IPS DF 6.9 (cell line): ENCODE measurements at regions not wholly inside any gene's neighbourhood (a gene's known extent, or its start where the extent isn't known, plus 50 kb on each side); places are given as distances from the start of the nearest gene placed in this dataset.

Source experiments
- DNase-seq: peaks from one replicate; pipeline ENCODE4 v3.0.0-alpha.2; 2013; ENCODE audit warnings: low read depth, low spot score
- H3K27ac ChIP-seq: one replicate; pipeline ENCODE4 v1.5.1; 2013; ENCODE audit warnings: low read length, control low read depth
- H3K27me3 ChIP-seq: 2 replicates; pipeline ENCODE4 v1.6.1; 2013; ENCODE audit warnings: mild to moderate bottlenecking, low read length; ENCODE audit not compliant: control insufficient read depth, insufficient read depth
- H3K36me3 ChIP-seq: 2 replicates; pipeline ENCODE4 v1.6.1; 2013; ENCODE audit warnings: low read length; ENCODE audit not compliant: control insufficient read depth, insufficient read depth
- H3K4me1 ChIP-seq: 2 replicates; pipeline ENCODE4 v1.6.1; 2013; ENCODE audit warnings: low read length; ENCODE audit not compliant: control insufficient read depth, insufficient read depth
- H3K4me3 ChIP-seq: 2 replicates; pipeline ENCODE4 v1.5.1; 2013; ENCODE audit warnings: mild to moderate bottlenecking, low read length
- H3K9me3 ChIP-seq: 2 replicates; pipeline ENCODE4 v1.6.1; 2013; ENCODE audit warnings: low read length, inconsistent platforms; ENCODE audit not compliant: control insufficient read depth, insufficient read depth
- WGBS: extraction: QIAGEN DNeasy Blood & Tissue Kit; methylation state at CpG from one replicate; pipeline ENCODE4 v1.1.7; 2013; ENCODE audit warnings: mixed read lengths, missing lambda C conversion rate; ENCODE audit not compliant: insufficient read length, insufficient coverage; 5-methylcytosine and 5-hydroxymethylcytosine counted together

DNA sequence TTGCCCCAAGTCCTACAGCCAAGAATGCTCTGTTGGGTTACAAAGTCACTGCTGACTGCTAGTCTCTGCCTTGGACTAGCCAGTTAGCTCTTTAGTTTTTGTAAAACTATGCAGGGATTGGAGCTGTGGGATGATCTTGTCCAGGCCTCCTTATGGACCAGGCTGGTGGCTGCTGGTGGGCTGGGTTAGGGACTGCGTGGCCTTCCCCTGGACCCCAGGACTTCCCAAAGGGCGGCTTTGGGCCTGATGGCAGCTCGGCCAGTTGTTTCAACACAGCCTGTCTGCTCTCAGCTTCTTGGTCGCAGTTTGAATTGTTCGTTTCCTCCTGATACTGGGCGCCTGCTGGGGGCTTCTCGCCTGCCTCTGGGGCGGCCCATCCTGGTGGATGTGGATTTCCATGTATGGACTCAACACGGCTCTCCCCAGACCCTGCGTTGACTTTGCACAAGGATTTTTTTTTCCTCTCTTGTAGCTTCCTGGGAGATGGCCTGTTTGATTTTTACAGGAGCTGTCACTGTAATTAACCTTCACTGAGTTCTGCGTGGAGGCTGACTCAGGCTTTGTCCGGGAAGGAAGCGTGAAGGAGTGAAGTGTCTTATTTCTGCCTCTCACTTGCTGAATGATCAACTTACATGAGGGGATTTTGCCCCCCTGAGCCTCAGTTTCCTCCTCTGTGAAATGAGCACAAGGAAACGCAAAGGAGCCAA is 91.9 kb upstream of the NEURL1B start:
- H3K4me3 ChIP-seq: no peak overlapping the region
- no peaks in the 10 kb centered on the region for H3K36me3 ChIP-seq
- H3K4me1 ChIP-seq: no peaks in the 10 kb centered on the region
- no peaks in the 10 kb centered on the region for H3K27me3 ChIP-seq
- no peak for DNase-seq
- no peaks in the 10 kb centered on the region for H3K9me3 ChIP-seq
- no CpG with 5 or more reads among the region's 14 CpGs for WGBS
- no peak overlapping the region for H3K27ac ChIP-seq

DNA sequence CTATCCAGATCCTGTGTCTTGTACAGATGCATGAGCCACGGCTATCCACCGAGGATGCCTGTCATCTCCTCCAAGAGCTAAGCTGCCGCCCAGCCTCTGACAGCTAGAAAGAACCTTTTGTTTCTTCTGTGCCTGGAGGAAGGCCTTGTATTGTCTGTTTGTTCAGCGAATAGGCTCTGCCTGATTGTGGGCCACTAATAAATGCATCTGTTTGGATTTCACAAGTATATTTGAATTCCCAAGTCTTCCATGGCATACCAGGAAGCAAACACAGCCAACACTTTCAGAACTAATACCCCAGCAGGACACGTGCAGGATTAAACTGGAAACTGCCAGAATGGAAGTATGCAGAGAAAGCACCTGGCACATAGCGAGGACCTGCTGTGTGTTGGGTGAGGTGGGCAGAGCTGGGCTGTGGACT is 92.7 kb upstream of the NEURL1B start:
- WGBS: no CpG with 5 or more reads among the region's 6 CpGs
- Histone ChIP-seq H3K4me3 (no peak overlapping the region), H3K27ac (no peak overlapping the region), H3K36me3 (no peaks in the 10 kb centered on the region), H3K9me3 (no peaks in the 10 kb centered on the region), H3K27me3 (no peaks in the 10 kb centered on the region), H3K4me1 (0 out of 2 replicates have a peak, but pooled peaks cover 2% of the 10 kb centered on the region)
- DNase-seq: no peak

DNA sequence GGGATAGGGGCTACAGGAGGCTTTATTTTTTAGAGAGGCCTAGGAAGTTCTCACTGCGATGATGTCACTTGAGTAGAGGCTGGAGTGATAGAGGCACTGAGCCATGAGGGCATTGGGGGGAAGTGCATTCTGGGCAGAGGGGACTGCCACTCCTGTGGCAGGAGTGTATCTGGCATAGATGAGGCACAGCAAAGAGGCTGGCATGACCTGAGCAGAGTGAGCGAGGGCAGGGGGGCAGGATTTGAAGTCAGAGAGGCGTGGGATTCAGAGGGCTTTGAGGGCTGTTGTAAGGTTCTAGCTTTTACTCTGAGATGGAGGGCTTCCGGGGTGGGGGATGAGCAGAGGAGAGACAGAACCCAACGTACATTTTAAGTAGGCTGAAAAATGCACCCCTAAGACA is 91.9 kb upstream of the SH3PXD2B start:
- H3K27me3 ChIP-seq: no peaks in the 10 kb centered on the region
- H3K4me1 ChIP-seq: 0 out of 2 replicates have a peak, but pooled peaks cover 2% of the 10 kb centered on the region
- no CpG with 5 or more reads among the region's 5 CpGs for WGBS
- H3K9me3 ChIP-seq: no peaks in the 10 kb centered on the region
- no peak overlapping the region for H3K4me3 ChIP-seq
- no peak overlapping the region for H3K27ac ChIP-seq
- no peaks in the 10 kb centered on the region for H3K36me3 ChIP-seq
- DNase-seq: no peak

DNA sequence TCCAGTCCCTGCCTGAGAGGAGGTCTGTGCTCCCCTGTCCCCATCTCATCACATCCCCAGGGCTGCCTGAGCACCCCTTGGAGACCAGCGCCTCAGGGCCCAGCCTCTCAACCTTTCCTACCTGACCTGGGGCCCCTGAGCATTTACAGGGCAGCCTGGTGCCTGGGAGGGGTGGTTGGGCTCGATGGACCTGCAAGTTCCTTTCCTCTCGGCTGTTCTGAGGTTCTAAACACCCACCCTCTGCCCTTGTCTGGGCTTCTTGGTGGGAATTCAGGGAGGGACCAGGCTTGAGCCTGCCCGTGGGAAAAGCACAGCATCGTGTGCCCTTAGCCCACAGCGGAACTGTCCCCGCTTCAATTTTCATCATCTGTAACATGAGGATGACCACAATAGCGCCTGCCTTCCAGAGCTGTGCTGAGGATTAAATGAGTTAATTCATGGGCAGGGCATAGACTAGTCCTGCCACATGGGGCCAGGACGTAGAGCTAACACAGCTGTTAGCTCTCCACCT is 91.0 kb upstream of the SH3PXD2B start:
- Histone ChIP-seq H3K27ac (no peak overlapping the region), H3K27me3 (no peaks in the 10 kb centered on the region), H3K36me3 (no peaks in the 10 kb centered on the region), H3K4me1 (0 out of 2 replicates have a peak, but pooled peaks cover 2% of the 10 kb centered on the region), H3K9me3 (no peaks in the 10 kb centered on the region), H3K4me3 (no peak overlapping the region)
- WGBS: no CpG with 5 or more reads among the region's 9 CpGs
- DNase-seq: no peak

DNA sequence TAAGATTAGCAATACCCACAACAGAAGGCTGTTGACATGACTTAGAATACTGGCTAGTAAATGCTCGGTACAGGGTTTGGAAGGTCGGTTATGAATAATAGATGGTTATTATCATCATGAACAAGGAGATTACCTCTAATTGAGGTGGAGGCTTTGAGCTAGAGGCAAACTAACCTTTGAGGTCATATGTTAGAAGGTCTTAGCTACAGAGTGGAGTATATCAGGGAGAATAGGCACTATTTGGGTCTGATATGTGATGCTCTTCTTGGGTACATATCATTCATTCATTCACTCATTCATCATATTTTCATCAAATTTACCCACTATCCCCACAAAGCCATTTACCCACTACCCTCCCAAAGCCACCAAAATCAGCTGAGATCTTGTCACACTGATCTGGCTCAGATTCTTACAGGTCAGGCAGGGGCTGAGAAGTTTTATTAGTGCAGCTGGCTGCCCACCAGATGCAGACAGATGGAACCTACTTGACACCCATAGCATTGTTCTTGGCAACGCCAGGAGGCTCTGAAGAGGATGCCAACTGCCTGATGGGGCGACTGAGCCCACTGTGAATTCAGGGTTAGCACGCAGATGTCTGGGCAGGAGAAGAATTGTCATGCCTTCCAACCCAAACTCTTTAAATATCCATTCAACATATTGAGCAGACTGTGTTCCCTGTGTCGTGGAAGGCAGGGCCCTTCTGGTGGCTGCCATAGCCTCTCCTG is 90.2 kb upstream of the SH3PXD2B start:
- no peaks in the 10 kb centered on the region for H3K36me3 ChIP-seq
- DNase-seq: no peak
- no peak overlapping the region for H3K27ac ChIP-seq
- WGBS: no CpG with 5 or more reads among the region's 6 CpGs
- no peaks in the 10 kb centered on the region for H3K27me3 ChIP-seq
- no peak overlapping the region for H3K4me3 ChIP-seq
- no peaks in the 10 kb centered on the region for H3K9me3 ChIP-seq
- 0 out of 2 replicates have a peak, but pooled peaks cover 2% of the 10 kb centered on the region for H3K4me1 ChIP-seq

DNA sequence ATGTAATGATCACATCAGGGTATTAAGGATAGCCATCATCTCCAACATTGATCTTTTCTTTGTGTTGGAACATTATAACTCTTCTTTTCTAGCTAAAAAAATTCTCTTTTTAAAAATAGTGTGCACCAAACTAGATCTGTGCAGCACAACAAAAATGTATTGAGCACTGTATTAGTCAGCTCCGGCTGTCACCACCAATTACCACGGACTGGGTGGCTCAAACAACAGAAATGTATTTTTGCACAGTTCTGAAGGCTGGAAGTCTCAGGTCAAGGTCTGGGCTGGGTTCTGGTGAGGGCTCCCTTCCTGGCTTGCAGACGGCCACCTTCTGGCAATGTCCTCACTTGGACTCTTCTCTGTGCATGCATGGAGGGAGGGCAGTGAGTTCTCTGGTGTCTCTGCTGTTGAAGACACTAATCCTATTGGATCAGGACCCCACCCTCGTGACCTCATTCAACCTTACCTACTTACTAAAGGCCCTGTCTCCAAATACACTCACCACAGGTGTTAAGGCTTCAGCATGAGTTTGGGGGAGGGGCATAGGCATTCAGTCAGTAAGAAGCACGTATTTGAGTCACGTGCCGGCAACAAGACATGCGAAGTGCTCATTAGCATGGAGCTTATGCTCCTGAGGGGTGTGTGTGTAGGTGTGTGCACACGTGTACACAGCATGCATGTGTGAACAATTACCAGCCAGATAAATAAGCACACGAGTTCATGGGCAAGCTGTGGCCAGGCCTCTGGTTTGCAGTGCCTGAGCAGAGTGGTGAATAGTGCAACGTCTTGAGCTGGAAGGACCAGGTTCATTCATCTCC is 89.4 kb upstream of the SH3PXD2B start:
- no CpG with 5 or more reads among the region's 11 CpGs for WGBS
- Histone ChIP-seq H3K27ac (no peak overlapping the region), H3K4me3 (no peak overlapping the region), H3K36me3 (no peaks in the 10 kb centered on the region), H3K9me3 (no peaks in the 10 kb centered on the region), H3K4me1 (0 out of 2 replicates have a peak, but pooled peaks cover 2% of the 10 kb centered on the region), H3K27me3 (no peaks in the 10 kb centered on the region)
- no peak for DNase-seq

DNA sequence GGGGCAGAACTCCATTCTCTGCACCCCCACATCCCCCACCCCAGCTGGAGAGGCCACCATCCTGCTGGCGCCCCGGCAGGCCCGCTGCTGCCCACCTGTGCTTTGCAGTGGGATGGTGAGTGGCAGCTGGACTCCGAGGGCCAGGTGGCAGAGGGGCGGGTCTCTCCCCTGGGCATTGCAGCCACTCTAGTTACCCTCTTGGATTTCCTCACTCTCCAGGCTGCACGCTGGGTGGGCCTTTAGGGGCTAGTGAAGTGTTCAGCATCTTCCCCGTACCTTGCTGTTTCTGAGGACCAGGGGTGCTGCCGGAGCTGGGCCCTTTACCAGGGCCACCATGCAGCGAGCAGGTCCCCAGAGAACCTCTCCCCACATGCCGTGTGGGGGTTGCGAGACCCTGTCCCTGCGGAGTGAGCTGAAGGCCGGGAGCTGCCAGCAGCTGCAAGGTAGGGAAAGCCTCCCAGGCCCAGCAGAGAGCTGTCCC is 88.4 kb upstream of the SH3PXD2B start:
- no peak for DNase-seq
- no CpG with 5 or more reads among the region's 13 CpGs for WGBS
- Histone ChIP-seq H3K4me3 (no peak overlapping the region), H3K9me3 (no peaks in the 10 kb centered on the region), H3K27me3 (no peaks in the 10 kb centered on the region), H3K36me3 (no peaks in the 10 kb centered on the region), H3K27ac (no peak overlapping the region), H3K4me1 (0 out of 2 replicates have a peak, but pooled peaks cover 2% of the 10 kb centered on the region)

DNA sequence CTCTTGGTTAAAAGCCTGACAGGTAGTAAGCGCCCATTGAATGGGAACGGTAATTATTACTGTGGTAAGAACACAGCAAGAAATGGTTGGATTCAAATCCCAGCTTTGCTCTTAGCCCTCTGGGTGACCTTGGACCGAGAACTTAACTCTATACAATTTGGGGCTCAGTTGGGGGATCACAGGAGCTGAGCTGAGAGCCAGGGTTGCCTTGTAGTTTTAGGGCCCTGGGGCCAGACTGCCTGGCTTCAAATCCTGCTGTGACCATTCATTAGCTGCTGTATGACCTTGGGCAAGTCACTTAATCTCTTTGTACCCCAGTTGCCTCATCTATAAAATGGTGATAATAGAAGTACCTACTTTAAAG is 87.4 kb upstream of the SH3PXD2B start:
- 0 out of 2 replicates have a peak, but pooled peaks cover 2% of the 10 kb centered on the region for H3K4me1 ChIP-seq
- H3K9me3 ChIP-seq: no peaks in the 10 kb centered on the region
- no peaks in the 10 kb centered on the region for H3K27me3 ChIP-seq
- H3K27ac ChIP-seq: no peak overlapping the region
- no peaks in the 10 kb centered on the region for H3K36me3 ChIP-seq
- no CpG with 5 or more reads among the region's 3 CpGs for WGBS
- DNase-seq: no peak
- H3K4me3 ChIP-seq: no peak overlapping the region

DNA sequence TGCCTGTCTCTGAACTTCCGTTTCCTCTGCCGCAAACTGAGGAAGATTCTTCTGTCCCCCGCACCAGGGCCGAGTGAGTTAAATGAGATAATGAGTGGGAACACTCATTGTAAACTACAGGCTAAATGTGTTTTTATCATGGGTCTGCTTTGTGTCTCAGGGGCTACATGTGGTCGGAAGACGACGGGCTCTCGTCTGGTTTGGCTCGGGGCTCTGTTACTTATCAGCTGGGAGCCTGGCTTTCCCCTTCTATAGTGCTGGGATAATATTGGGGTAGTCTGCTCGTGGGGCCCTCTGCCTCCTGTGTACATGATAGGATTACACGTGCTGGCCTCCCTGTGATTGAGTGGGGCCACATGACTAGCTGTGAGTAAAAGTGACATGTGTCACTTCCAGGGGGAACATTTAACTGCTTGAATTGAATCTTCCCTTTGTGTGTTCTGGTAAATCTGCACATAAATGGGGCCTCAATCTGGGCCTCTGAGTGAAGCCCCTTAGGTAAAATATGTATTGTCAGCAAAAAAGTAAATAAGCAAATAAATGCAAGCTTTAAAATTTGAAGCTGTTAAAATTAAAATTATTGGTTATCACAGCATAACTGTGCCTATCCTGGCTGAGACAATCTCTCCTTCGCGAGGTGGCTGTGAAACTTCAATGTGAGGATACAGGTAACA is 86.9 kb upstream of the SH3PXD2B start:
- Histone ChIP-seq H3K27me3 (no peaks in the 10 kb centered on the region), H3K4me3 (no peak overlapping the region), H3K4me1 (0 out of 2 replicates have a peak, but pooled peaks cover 2% of the 10 kb centered on the region), H3K36me3 (no peaks in the 10 kb centered on the region), H3K9me3 (no peaks in the 10 kb centered on the region), H3K27ac (no peak overlapping the region)
- no peak for DNase-seq
- WGBS: no CpG with 5 or more reads among the region's 13 CpGs
